Aorta (tissue), 5 donors: ENCODE measurements at regions not wholly inside any gene's neighbourhood (a gene's known extent, or its start where the extent isn't known, plus 50 kb on each side); places are given as distances from the start of the nearest gene placed in this dataset.

ENCODE experiments used
- ATAC-seq: fragments of 200-7000 bp; cut with Tn5 transposase; one replicate; pipeline ENCODE4 v1.9.1; 2022; ENCODE audit warnings: moderate library complexity; ENCODE audit not compliant: low FRiP score
- DNase-seq, 2 donors: peaks; one replicate each; pipeline ENCODE4 v3.0.0-alpha.2; 2020
- H3K27ac ChIP-seq, 2 donors: one replicate each; pipeline ENCODE4 v1.5.1; 2013; ENCODE audit warnings: low read length in 2 of 2, mild to moderate bottlenecking in 2 of 2, moderate library complexity in 2 of 2, control low read depth in 1 of 2, inconsistent platforms in 1 of 2, low read depth in 1 of 2
- H3K27me3 ChIP-seq, 2 donors: one replicate each; pipeline ENCODE4 v1.6.1; 2013; ENCODE audit warnings: control low read depth in 1 of 2, low read length in 1 of 2, mild to moderate bottlenecking in 1 of 2, moderate library complexity in 1 of 2; ENCODE audit not compliant: insufficient read depth in 2 of 2, control insufficient read depth in 1 of 2
- H3K36me3 ChIP-seq, 2 donors: one replicate each; pipeline ENCODE4 v1.6.1; 2013; ENCODE audit warnings: control low read depth in 1 of 2, low read length in 1 of 2, mild to moderate bottlenecking in 1 of 2; ENCODE audit not compliant: insufficient read depth in 2 of 2, control insufficient read depth in 1 of 2
- H3K4me1 ChIP-seq, 2 donors: one replicate each; pipeline ENCODE4 v1.6.1; 2013; ENCODE audit warnings: low read length in 2 of 2, control low read depth in 1 of 2, mild to moderate bottlenecking in 1 of 2, moderate library complexity in 1 of 2; ENCODE audit not compliant: insufficient read depth in 2 of 2, control insufficient read depth in 1 of 2
- H3K4me3 ChIP-seq, 2 donors: one replicate each; pipeline ENCODE4 v1.5.1; 2013; ENCODE audit warnings: low read length in 2 of 2, control low read depth in 1 of 2, mild to moderate bottlenecking in 1 of 2
- H3K9me3 ChIP-seq: one replicate; pipeline ENCODE4 v1.6.1; 2013; ENCODE audit warnings: mild to moderate bottlenecking, low read length; ENCODE audit not compliant: control insufficient read depth
- WGBS, 2 donors: extraction: QIAGEN DNeasy Blood & Tissue Kit; methylation state at CpG; one replicate each; pipeline ENCODE4 v1.1.7; 2013; 5-methylcytosine and 5-hydroxymethylcytosine counted together
- intact Hi-C, 2 donors: fragments of 100-400 bp; cut with DNase I; formaldehyde crosslinking; loops; one replicate each; pipeline versions ENCODE4 v1.14.2 to v1.15.0; 2022
- donor health status: healthy with polysubstance abuse.
- donor health status: Bipolar disorder and iron deficiency.
- donor health status: DM: no; HTN: no; CAD: no.
- donor health status: DM: no; HTN: no; CAD: no.
- donor health status: DM: yes; HTN: yes; CAD: no.

- 3 to 4% methylated on average over 29 of the region's 29 CpGs for WGBS, 2 donors
- Histone ChIP-seq H3K4me1 (no peaks in the 10 kb centered on the region), H3K36me3 (no peaks in the 10 kb centered on the region), H3K9me3 (no peaks in the 10 kb centered on the region), H3K27ac (no peak overlapping the region), H3K27me3 (no peaks in the 10 kb centered on the region), H3K4me3 (peak overlapping the region; percentile 18 to 67)
- intact Hi-C loops: loop anchor here (5.0 kb wide), 2 partner anchors 40 to 475 kb away; no protein-coding TSS in a partner anchor
- ATAC-seq: peak; percentile 88
- DNase-seq: peak; percentile 79 to 88
Measured at GRCh38 chr2:106582148-106583143, 95.3 kb downstream of the CD8B2 start.

DNA sequence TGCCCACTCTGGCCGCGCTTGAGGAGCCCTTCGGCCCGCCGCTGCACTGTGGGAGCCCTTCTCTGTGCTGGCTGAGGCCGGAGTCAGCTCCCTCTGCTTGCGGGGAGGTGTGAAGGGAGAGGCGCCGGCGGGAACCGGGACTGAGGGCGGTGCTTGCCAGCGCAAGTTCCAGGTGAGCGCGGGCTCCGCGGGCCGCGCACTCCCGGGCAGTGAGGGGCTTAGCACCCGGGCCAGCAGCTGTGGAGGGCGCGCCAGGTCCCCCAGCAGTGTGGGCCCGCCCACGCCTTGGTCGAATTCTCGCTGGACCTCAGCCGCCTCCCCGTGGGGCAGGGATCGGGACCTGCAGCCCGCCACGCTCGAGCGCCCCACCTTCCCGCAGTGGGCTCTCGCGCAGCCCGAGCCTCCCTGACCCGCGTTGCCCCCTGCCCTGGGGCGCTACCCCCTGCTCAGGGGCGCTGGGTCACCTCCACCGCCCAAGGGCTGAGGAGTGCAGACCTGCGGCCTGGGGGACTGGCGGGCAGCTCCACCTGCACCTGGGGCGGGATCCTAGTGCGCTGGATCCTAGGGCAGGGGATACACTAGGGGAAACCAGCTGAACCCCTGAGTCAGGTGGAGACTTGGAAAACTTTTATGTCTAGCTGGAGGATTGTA is 97.3 kb downstream of the CD8B2 start:
- 35 to 43% methylated on average over 39 to 47 of the region's 47 CpGs for WGBS, 2 donors
- DNase-seq (no peak), ATAC-seq (no peak)
- no peaks in the 10 kb centered on the region for H3K27me3 ChIP-seq
- H3K4me1 ChIP-seq: no peaks in the 10 kb centered on the region
- H3K9me3 ChIP-seq: no peaks in the 10 kb centered on the region
- no peak overlapping the region for H3K4me3 ChIP-seq
- H3K36me3 ChIP-seq: no peaks in the 10 kb centered on the region
- H3K27ac ChIP-seq: no peak overlapping the region
- intact Hi-C loops: loop anchor here (5.0 kb wide), 2 partner anchors 42 to 477 kb away; no protein-coding TSS in a partner anchor

DNA sequence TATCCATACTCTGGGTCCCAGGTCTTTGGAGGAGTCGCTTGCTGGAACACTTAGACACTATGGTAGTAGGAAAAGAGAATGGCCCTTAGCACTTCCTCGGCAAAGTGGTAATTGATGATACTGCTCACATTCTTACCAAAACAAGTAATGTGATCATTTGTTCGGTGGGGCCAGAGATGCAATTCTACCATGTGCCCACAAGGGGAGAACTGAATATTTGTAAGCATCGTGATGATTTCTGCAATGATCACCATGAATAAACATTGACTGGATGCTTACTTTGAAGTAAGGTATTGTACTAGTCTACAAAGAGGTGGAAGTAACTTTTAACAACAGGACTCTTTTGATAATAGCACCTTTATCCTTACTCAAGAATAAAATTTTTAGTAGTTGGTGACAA is 109.7 kb downstream of the CD8B2 start:
- WGBS, 2 donors: 53 to 61% methylated on average over 4 of the region's 4 CpGs
- H3K27ac ChIP-seq: no peak overlapping the region
- intact Hi-C loops: no loop called here

DNA sequence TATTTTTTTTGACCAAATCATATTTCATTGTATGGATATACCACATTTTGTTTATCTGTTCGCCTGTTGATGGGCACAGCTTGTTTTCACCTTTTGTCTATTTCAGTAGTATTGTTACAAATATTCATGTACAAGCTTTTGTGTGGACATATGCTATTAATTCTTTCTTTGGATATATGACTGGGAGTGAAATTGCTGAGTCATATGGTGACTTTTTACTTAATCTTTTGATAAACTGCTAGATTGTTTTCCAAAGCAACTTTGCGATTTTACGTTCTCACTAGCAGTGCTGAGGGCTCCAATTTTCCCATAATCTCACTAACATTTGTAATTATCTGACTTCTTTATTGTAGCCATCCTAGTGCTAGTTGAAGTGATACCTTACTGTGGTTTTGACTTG is 112.4 kb downstream of the CD8B2 start:
- Histone ChIP-seq H3K4me3 (no peak overlapping the region), H3K27ac (no peak overlapping the region), H3K36me3 (no peaks in the 10 kb centered on the region), H3K9me3 (no peaks in the 10 kb centered on the region), H3K27me3 (no peaks in the 10 kb centered on the region), H3K4me1 (no peaks in the 10 kb centered on the region)
- intact Hi-C loops: no loop called here
- DNase-seq (no peak), ATAC-seq (no peak)
- WGBS, 2 donors: 85 to 87% methylated on average over 3 of the region's 3 CpGs

More for the DNA sequence above, 109.7 kb downstream of the CD8B2 start:
- no peak for ATAC-seq
- Histone ChIP-seq H3K36me3 (no peaks in the 10 kb centered on the region), H3K9me3 (no peaks in the 10 kb centered on the region), H3K4me3 (no peak overlapping the region), H3K27me3 (no peaks in the 10 kb centered on the region), H3K4me1 (no peaks in the 10 kb centered on the region)
- DNase-seq: no peak

- no peak for ATAC-seq
- 94 to 96% methylated on average over 4 of the region's 4 CpGs for WGBS, 2 donors
- Histone ChIP-seq H3K9me3 (no peaks in the 10 kb centered on the region), H3K27ac (no peak overlapping the region), H3K36me3 (no peaks in the 10 kb centered on the region), H3K27me3 (no peaks in the 10 kb centered on the region), H3K4me1 (no peaks in the 10 kb centered on the region), H3K4me3 (no peak overlapping the region)
- intact Hi-C loops: no loop called here
- DNase-seq: no peak
Measured at GRCh38 chr2:106602042-106602441, 114.9 kb downstream of the CD8B2 start.

DNA sequence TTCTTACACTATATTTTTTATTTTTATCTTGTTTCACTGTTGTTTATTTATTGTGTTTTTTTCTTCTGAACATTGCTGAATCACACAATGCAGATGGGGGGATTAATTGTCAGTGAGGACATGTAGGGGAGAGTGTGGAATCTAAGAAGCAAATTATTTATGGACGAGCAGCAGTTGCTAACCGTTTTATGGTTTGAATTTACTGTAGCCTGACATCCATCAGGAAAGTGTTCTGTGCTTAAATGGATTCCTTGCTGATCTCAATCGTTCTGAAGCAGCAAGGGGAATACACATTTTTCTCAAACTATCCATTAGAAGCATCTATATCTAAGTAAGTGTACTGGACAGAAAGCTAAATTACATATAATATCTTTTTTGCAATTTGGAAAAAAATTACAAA is 119.5 kb downstream of the CD8B2 start:
- ATAC-seq (no peak), DNase-seq (no peak)
- H3K27me3 ChIP-seq: no peaks in the 10 kb centered on the region
- H3K36me3 ChIP-seq: no peaks in the 10 kb centered on the region
- H3K27ac ChIP-seq: no peak overlapping the region
- 72% methylated on average over 3 of the region's 3 CpGs for WGBS, 2 donors
- no peaks in the 10 kb centered on the region for H3K4me1 ChIP-seq
- intact Hi-C loops: no loop called here
- H3K4me3 ChIP-seq: no peak overlapping the region
- H3K9me3 ChIP-seq: no peaks in the 10 kb centered on the region

GRCh38 chr2:106607371-106607770 is 120.2 kb downstream of the CD8B2 start:
- no peaks in the 10 kb centered on the region for H3K36me3 ChIP-seq
- DNase-seq (no peak), ATAC-seq (no peak)
- 93 to 95% methylated on average over 1 of the region's 1 CpG for WGBS, 2 donors
- intact Hi-C loops: no loop called here
- H3K4me3 ChIP-seq: no peak overlapping the region
- no peaks in the 10 kb centered on the region for H3K9me3 ChIP-seq
- H3K27me3 ChIP-seq: no peaks in the 10 kb centered on the region
- H3K4me1 ChIP-seq: no peaks in the 10 kb centered on the region
- no peak overlapping the region for H3K27ac ChIP-seq

DNA sequence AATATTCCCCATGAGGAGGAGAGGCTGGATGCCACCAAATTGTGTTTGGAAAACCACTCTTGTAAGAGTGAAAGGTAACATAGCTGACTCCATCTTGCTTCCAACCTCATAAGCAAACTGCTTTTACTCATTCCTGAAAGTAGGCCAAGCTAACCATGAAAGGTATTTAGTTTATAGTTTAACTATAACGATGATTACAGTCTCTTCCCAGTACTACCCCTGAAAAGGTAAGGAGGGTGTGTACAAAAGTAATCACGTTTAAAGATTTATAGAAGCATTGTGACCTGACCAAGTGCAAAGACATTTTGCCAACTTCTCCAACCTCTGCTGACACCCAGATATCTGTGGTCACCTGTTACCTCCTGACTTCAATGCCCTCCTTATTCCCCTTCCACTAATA is 122.6 kb downstream of the CD8B2 start:
- H3K4me1 ChIP-seq: no peaks in the 10 kb centered on the region
- no peak overlapping the region for H3K4me3 ChIP-seq
- H3K27ac ChIP-seq: no peak overlapping the region
- no peaks in the 10 kb centered on the region for H3K36me3 ChIP-seq
- 88 to 92% methylated on average over 2 of the region's 2 CpGs for WGBS, 2 donors
- DNase-seq (no peak), ATAC-seq (no peak)
- peaks cover 2% of the 10 kb centered on the region for H3K9me3 ChIP-seq
- intact Hi-C loops: no loop called here
- no peaks in the 10 kb centered on the region for H3K27me3 ChIP-seq
